Keratinocyte (primary cell): ENCODE measurements at regions not wholly inside any gene's neighbourhood (a gene's known extent, or its start where the extent isn't known, plus 50 kb on each side); places are given as distances from the start of the nearest gene placed in this dataset.

Source experiments
- DNase-seq: peaks from one replicate; pipeline ENCODE4 v3.0.0-alpha.2; 2011; ENCODE audit warnings: low read depth, missing footprints, low spot score
- FAIRE-seq: peaks from 2 replicates; lab custom pipeline; 2011; peaks lifted over from hg19 to GRCh38; lab: Jason Lieb, UNC
- H2AFZ ChIP-seq: 2 replicates; pipeline ENCODE4 v1.6.0; 2012; ENCODE audit warnings: low read length, control low read depth, inconsistent platforms; ENCODE audit not compliant: control insufficient read depth
- H3K27ac ChIP-seq: 2 replicates; pipeline ENCODE4 v1.5.1; 2011; ENCODE audit warnings: low read length; ENCODE audit not compliant: control insufficient read depth, insufficient read depth
- H3K27me3 ChIP-seq: 3 replicates; pipeline ENCODE4 v1.6.0; 2011; ENCODE audit warnings: low read length; ENCODE audit not compliant: control insufficient read depth, insufficient read depth; ENCODE audit errors: extremely low read depth
- H3K36me3 ChIP-seq, 2 experiments: 2 replicates in 1 of 2; 3 replicates in 1 of 2; pipeline ENCODE4 v1.5.1; 2011; ENCODE audit warnings: low read length in 2 of 2, mild to moderate bottlenecking in 1 of 2; ENCODE audit not compliant: control insufficient read depth in 2 of 2, insufficient read depth in 2 of 2; ENCODE audit errors: extremely low read depth in 1 of 2
- H3K4me1 ChIP-seq: 3 replicates; pipeline ENCODE4 v1.5.1; 2011; ENCODE audit warnings: low read length; ENCODE audit not compliant: control insufficient read depth, insufficient read depth; ENCODE audit errors: extremely low read depth
- H3K4me2 ChIP-seq: 3 replicates; pipeline ENCODE4 v1.6.0; 2011; ENCODE audit warnings: low read depth, low read length; ENCODE audit not compliant: control insufficient read depth, insufficient read depth; ENCODE audit errors: extremely low read depth
- H3K4me3 ChIP-seq, 3 experiments: fragments of 200-600 bp in 1 of 3; sonication (generic) in 1 of 3; 2 replicates in 2 of 3; 3 replicates in 1 of 3; pipeline ENCODE4 v1.5.1; 2011 to 2016; ENCODE audit warnings: low read length in 3 of 3, mild to moderate bottlenecking in 3 of 3, control low read depth in 2 of 3, inconsistent platforms in 1 of 3, low read depth in 1 of 3, mixed read lengths in 1 of 3, mixed run types in 1 of 3, moderate library complexity in 1 of 3; ENCODE audit not compliant: control insufficient read depth in 2 of 3, insufficient read depth in 2 of 3; ENCODE audit errors: extremely low read depth in 1 of 3
- H3K79me2 ChIP-seq: 2 replicates; pipeline ENCODE4 v1.6.0; 2012; ENCODE audit warnings: low read length; ENCODE audit not compliant: control insufficient read depth, insufficient read depth
- H3K9ac ChIP-seq: 3 replicates; pipeline ENCODE4 v1.6.0; 2011; ENCODE audit warnings: low read length; ENCODE audit not compliant: control insufficient read depth, insufficient read depth; ENCODE audit errors: extremely low read depth
- H3K9me1 ChIP-seq: 3 replicates; pipeline ENCODE4 v1.6.0; 2011; ENCODE audit warnings: low read length; ENCODE audit not compliant: control insufficient read depth, insufficient read depth; ENCODE audit errors: extremely low read depth
- H3K9me3 ChIP-seq: 2 replicates; pipeline ENCODE4 v1.5.1; 2012; ENCODE audit warnings: low read depth, low read length; ENCODE audit not compliant: control insufficient read depth
- H4K20me1 ChIP-seq: 3 replicates; pipeline ENCODE4 v1.6.0; 2011; ENCODE audit warnings: low read length; ENCODE audit not compliant: control insufficient read depth, insufficient read depth; ENCODE audit errors: extremely low read depth
- EZH2 ChIP-seq: IDR thresholded peaks from one replicate; pipeline ENCODE4 v1.6.1; 2012; ENCODE audit warnings: inconsistent platforms, mild to moderate bottlenecking, low read length, moderate library complexity
- dilution Hi-C: fragments of 300-500 bp; cut with MboI; formaldehyde crosslinking; loops from one replicate; pipeline ENCODE4 v1.7.0; 2020; ENCODE audit warnings: low sequenced_read_pairs; ENCODE audit not compliant: extremely low pct_ligation_motif_present
- TF ChIP-seq, protein P1 (sequence below), 3 experiments: IDR thresholded peaks in 1 of 3; conservative IDR thresholded peaks in 1 of 3; optimal IDR thresholded peaks in 1 of 3; 2 replicates in 2 of 3; 3 replicates in 1 of 3; pipeline versions ENCODE3 to v1.5.1; 2011; ENCODE audit warnings: low read length in 3 of 3, mild to moderate bottlenecking in 3 of 3, moderate library complexity in 2 of 3, control low read depth in 1 of 3, inconsistent platforms in 1 of 3; ENCODE audit not compliant: insufficient read depth in 2 of 3; ENCODE audit errors: extremely low read depth in 1 of 3

DNA sequence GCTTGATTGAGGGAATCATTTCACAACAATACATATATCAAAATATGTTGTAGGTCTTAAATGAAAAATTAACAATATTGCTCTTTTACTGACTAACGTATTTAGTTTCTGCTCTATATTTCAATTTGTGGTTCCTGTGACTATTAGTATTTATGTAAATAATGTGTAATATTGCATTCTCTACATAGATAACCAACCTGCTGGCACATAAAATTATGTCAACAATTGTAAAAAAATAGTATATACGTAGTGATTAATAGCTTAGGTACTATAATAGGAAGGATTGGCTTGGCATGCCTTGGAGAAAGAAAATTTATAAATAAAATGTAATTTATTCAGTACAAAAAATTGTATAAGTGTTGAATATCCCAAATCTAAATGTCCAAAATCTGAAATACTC is 1336.1 kb downstream of the PCDH9 start:
- FAIRE-seq (no peak), DNase-seq (no peak)
- TF ChIP-seq, protein P1, sequence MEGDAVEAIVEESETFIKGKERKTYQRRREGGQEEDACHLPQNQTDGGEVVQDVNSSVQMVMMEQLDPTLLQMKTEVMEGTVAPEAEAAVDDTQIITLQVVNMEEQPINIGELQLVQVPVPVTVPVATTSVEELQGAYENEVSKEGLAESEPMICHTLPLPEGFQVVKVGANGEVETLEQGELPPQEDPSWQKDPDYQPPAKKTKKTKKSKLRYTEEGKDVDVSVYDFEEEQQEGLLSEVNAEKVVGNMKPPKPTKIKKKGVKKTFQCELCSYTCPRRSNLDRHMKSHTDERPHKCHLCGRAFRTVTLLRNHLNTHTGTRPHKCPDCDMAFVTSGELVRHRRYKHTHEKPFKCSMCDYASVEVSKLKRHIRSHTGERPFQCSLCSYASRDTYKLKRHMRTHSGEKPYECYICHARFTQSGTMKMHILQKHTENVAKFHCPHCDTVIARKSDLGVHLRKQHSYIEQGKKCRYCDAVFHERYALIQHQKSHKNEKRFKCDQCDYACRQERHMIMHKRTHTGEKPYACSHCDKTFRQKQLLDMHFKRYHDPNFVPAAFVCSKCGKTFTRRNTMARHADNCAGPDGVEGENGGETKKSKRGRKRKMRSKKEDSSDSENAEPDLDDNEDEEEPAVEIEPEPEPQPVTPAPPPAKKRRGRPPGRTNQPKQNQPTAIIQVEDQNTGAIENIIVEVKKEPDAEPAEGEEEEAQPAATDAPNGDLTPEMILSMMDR (optimal IDR thresholded peaks at IDR 0.05 in 1 of 3, IDR thresholded peaks at IDR 0.05 in 1 of 3, conservative IDR thresholded peaks at IDR 0.05 in 1 of 3; ENCODE audit: extremely low read depth in 1 of 3, insufficient read depth in 2 of 3, low read length in 3 of 3) = no peak
- TF ChIP-seq EZH2 = no peak
- no peaks in the 10 kb centered on the region for H3K4me1 ChIP-seq
- no peak overlapping the region for H3K27ac ChIP-seq
- no peaks in the 10 kb centered on the region for H3K27me3 ChIP-seq
- H3K36me3 ChIP-seq = no peaks in the 10 kb centered on the region
- no peaks in the 10 kb centered on the region for H4K20me1 ChIP-seq
- H3K79me2 ChIP-seq = no peaks in the 10 kb centered on the region
- no peak overlapping the region for H3K4me2 ChIP-seq
- no peak overlapping the region for H3K9ac ChIP-seq
- H3K4me3 ChIP-seq = no peak overlapping the region
- H3K9me3 ChIP-seq = no peaks in the 10 kb centered on the region
- H2AFZ ChIP-seq = no peak overlapping the region
- dilution Hi-C loops = no loop called here
- H3K9me1 ChIP-seq = no peaks in the 10 kb centered on the region

DNA sequence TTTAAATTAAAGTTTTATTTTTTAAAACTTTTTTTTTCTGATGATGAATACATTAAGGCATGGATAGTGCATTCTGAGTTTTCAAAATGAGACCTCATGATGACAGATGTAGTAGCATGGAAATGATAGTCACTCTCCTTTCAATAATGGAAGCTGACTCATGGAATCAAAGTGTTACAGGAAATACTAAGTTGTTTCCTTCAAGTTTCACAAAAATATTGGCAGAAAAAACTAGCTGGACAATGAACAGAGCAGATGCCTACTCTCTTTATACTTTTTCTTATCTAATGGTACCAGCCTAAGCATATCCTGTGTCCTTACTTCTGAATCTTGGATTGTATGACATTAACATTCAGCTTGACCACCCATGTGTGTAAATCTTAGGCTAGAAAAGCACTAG is 1337.3 kb downstream of the PCDH9 start:
- no peak overlapping the region for H3K9ac ChIP-seq
- no peaks in the 10 kb centered on the region for H3K27me3 ChIP-seq
- no peaks in the 10 kb centered on the region for H3K79me2 ChIP-seq
- H4K20me1 ChIP-seq = no peaks in the 10 kb centered on the region
- no peak for TF ChIP-seq EZH2
- TF ChIP-seq, protein P1 (optimal IDR thresholded peaks at IDR 0.05 in 1 of 3, IDR thresholded peaks at IDR 0.05 in 1 of 3, conservative IDR thresholded peaks at IDR 0.05 in 1 of 3; ENCODE audit: extremely low read depth in 1 of 3, insufficient read depth in 2 of 3, low read length in 3 of 3) = no peak
- no peak overlapping the region for H3K27ac ChIP-seq
- no peak for FAIRE-seq
- no peaks in the 10 kb centered on the region for H3K9me1 ChIP-seq
- H3K36me3 ChIP-seq = no peaks in the 10 kb centered on the region
- no peaks in the 10 kb centered on the region for H3K9me3 ChIP-seq
- H3K4me1 ChIP-seq = no peaks in the 10 kb centered on the region
- dilution Hi-C loops = no loop called here
- no peak for DNase-seq
- H3K4me3 ChIP-seq = no peak overlapping the region
- no peak overlapping the region for H2AFZ ChIP-seq
- no peak overlapping the region for H3K4me2 ChIP-seq
